Suppressor macrophage treated with lipopolysaccharide for 1 hour (primary cell): ENCODE measurements at regions not wholly inside any gene's neighbourhood (a gene's known extent, or its start where the extent isn't known, plus 50 kb on each side); places are given as distances from the start of the nearest gene placed in this dataset.

Source experiments
- DNase-seq, 3 donors: peaks; one replicate each; pipeline ENCODE4 v3.0.0-alpha.2; 2020 to 2022

- DNase-seq = no peak
These were observed 80.4 kb upstream of the PDE10A start for GRCh38 chr6:165743366-165743898.

- DNase-seq = no peak
These were observed 79.0 kb upstream of the PDE10A start for GRCh38 chr6:165742047-165742446.

- DNase-seq = no peak
These were observed 74.4 kb upstream of the PDE10A start for GRCh38 chr6:165737396-165737795.

GRCh38 chr6:165735065-165735464, 72.0 kb upstream of the PDE10A start:
- no peak for DNase-seq

GRCh38 chr6:165733489-165733791, 70.4 kb upstream of the PDE10A start:
- no peak for DNase-seq

GRCh38 chr6:165732696-165733488, 69.9 kb upstream of the PDE10A start:
- DNase-seq = no peak

- peak; percentile 51 to 57 (median 54) for DNase-seq
These were observed 66.4 kb upstream of the PDE10A start for GRCh38 chr6:165729307-165729936.

- no peak for DNase-seq
These were observed 65.2 kb upstream of the PDE10A start for GRCh38 chr6:165728216-165728615.

- DNase-seq = no peak
These were observed 63.9 kb upstream of the PDE10A start for GRCh38 chr6:165726965-165727381.

- no peak for DNase-seq
These were observed 63.3 kb upstream of the PDE10A start for GRCh38 chr6:165726290-165726875.

GRCh38 chr6:165725201-165725600, 62.2 kb upstream of the PDE10A start:
- DNase-seq = no peak

- DNase-seq = no peak
These were observed 60.3 kb upstream of the PDE10A start for GRCh38 chr6:165723326-165723725.

- DNase-seq = no peak
These were observed 59.0 kb upstream of the PDE10A start for GRCh38 chr6:165722022-165722421.

- DNase-seq = no peak
These were observed 58.3 kb upstream of the PDE10A start for GRCh38 chr6:165721356-165721755.

GRCh38 chr6:165718491-165718891, 55.5 kb upstream of the PDE10A start:
- DNase-seq = no peak

GRCh38 chr6:165717732-165718465, 54.9 kb upstream of the PDE10A start:
- no peak for DNase-seq

- DNase-seq = no peak
These were observed 53.8 kb upstream of the PDE10A start for GRCh38 chr6:165716886-165717285.

- DNase-seq = no peak
These were observed 52.4 kb upstream of the PDE10A start for GRCh38 chr6:165715428-165715827.

GRCh38 chr6:165714907-165715306, 51.9 kb upstream of the PDE10A start:
- no peak for DNase-seq

GRCh38 chr6:165713845-165714466, 50.9 kb upstream of the PDE10A start:
- peak in 1 of 3 donors; percentile 1 for DNase-seq
